ENCODE measurements at regions not wholly inside any gene's neighbourhood (a gene's known extent, or its start where the extent isn't known, plus 50 kb on each side); places are given as distances from the start of the nearest gene placed in this dataset.

DNA sequence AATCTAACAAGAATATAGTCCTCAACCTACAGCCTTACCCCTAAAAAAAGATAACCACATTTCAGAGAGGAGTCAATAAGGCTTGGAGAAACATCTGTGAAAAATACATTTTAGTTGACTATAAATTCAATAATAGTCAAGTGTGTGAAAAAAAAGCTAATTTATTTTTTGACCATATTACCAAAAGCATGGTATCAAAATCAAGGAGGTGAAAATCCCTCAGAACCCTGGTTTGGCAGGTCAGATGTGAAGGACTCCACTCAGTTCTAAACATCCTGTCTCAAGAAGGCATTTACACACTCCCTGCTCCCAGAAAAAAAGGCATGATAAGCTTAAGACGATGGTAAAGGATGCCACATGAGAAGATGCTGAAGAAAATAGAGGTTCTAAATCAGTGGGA lies 745.1 kb upstream of the TENM3 start:
- DNase-seq: no peak

DNA sequence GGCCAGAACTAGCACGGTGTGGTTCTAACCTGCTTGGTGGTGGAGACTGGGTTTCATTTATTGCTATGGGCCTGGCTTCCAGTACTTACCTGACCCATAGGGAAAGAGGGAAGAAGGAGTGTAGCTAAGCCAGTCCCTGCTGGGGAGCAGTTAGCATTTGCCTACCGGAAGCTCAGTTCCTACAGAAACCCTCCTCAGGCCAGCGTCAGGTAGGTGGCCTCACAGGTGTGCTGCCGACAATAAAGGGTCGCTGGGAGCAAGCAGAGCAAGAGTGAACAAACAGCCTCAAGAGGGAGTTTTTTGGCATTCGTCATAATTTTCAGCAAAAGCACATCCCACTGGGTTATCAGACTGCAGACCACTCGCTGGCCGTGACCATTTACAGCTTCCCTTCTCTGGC lies 740.6 kb upstream of the TENM3 start:
- no peak for DNase-seq

DNA sequence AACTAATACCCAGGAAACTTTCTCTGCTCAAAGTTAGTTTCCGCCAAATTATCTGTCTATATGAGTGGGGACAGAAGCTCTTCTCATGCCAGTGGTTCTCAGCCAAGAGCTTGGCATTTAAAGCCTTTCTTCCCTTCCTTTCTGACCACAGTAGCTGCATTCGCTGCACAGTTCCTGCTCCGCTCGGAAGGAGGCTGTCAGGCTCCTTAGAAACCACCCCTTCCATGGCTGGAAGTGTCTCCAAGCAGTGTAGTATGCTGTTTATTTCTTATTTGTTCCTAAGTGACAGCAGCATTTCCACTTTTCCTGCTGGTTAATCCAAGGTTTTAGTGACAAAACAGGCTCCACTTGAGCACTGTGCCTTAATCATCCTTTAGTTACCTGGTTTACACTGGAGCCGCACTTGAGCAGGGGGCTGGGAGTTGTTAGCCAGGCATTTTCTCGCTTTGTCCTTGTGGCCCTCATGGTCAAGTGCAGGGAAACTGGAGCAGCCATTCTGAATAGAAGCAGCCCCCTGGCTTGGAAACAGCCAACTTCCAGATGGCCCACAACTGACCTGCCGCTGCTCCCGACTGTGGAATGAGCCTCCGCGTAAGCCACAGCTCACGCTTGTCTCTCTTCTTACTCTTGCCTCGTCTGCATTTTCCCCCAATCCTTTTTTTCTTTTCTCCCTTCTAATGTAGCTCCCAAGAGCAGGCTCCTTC lies 739.4 kb upstream of the TENM3 start:
- no peak for DNase-seq

DNA sequence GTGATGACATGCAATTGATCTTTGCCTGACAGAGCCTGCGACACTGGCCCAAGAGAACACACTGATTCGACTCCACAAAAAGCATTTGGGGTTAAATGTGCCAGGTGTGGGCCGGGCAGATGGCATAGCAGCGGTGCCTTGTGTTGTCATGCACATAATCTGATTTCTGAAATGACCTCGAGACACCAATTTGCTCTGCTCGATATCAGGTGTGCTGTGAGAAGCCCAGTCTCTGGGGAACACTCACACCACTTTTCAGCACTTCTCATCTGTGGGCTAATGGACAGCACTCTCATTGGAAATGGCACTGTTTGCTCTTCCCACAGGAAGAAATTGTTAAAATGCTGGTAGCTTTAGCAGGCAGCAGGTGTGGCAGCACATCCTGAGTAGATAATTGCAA lies 738.3 kb upstream of the TENM3 start:
- DNase-seq: no peak

DNA sequence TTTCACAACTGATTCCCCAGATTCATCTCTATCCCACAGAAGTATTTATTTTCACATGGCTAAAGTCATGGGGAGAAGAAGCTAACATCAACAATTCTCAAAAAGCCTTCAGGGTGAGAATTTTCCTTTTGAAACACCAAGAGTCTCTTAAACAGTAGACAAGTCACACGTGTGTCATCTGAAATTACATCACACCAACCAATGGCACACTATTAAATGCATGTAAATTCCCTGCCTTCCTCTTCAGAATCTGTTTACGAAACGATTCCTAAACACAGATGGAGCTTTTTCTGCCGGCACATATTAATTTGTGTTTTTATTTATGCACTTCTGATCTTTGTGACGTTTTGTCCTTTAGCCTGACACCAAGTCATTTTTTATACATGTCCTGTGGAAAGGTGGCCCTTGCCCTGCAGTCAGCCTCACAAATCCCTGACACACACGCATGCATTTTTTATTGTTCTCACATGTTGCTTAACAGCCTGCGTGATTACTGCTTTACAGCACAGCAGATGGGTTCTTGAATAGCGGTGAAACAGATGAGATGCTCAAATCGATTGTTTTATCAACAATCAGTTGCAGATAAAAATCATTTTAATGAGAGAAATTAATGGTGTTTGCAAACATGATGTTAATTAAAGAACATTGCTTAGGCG lies 735.9 kb upstream of the TENM3 start:
- DNase-seq: no peak

DNA sequence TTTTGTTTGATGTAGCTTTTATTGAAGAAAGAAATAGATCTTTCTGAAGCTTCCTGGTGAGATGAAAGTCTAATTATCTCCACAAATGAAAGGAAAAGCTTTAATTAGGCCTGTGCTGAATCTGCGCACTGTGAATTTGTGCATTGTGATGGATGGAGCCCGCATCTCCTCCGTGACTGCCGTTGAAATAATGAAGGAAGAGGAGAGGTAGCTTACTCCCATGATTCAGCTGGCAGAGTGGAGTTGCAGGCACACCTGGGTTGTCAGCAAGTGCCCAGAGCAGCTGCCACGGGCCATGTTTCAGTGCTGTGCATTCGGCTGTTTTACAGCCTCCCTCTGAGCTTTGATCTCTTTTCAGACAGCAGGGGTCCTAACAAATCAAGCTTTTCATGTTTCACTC lies 735.3 kb upstream of the TENM3 start:
- no peak for DNase-seq

DNA sequence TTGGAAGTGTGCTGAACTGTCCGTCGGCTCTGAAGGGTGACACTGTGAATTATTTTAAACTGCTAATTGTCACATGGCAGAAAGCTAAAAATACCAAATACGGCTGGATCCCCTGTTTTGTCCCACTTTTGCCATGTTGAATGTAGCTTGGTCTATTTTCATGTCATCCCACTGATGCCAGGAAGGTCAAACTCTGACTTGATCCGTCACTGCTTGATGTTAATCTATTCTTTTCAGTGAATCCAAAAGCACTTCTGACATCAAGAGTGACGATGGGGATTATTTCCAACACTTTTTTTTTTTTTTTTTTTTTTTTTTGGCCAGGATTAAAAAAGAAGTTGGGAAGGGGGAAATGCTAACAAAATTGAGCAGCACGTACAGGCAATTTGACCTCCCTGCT lies 734.6 kb upstream of the TENM3 start:
- no peak for DNase-seq

DNA sequence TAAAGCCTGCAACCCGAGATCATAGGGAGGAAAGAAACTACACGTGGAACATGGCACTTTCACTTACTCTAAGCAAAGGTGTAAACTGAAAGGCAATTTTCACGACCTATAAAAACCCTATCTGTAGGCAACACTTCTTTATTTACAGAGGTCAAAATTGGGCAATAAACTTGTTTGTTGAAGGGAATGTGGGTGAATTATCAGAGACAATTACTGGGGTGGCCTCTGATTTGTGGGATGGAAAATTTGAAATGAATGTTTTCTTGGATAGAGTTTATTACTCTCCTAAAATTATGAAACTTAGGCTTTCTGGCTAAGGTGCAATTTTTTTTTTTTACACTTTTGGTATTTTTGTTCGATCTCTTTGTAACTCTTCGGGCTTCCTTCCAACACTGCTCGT lies 734.1 kb upstream of the TENM3 start:
- DNase-seq: no peak

DNA sequence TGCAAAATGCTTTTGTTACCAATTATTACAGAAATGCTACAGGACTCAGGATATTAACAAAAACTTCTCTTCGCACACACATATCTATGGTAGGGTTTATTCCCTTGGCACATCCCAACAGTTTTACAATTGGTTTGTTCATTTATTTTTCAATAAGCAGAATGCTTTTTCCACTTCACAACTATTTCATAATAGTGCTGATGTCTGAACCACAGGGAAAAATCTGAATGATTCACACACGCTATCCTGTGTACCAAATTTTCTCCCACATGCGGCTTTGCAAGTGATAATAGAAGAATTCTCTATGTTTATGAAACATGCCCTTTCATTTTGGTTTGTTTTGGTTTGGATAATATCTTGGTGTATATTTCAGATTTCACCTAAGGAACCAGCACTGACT lies 725.7 kb upstream of the TENM3 start:
- no peak for DNase-seq

DNA sequence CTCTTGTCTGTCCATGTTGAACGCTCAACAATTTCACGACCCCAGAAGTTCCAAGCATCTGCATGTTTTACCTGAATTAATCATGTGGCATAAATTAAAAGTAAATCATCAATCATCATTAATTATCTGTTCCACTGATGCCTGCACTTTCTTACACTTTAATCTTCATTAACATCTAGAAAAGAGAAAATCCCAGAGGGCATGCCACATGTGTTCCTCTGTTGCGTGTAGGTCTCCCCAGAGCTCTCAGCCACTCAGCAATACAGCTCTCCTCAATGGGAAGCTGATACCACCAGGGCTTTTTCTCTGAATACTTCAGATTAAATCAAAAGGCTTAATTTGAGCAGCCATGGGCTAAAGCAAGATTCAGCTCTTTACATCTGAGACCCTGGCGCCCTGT lies 722.4 kb upstream of the TENM3 start:
- no peak for DNase-seq

DNA sequence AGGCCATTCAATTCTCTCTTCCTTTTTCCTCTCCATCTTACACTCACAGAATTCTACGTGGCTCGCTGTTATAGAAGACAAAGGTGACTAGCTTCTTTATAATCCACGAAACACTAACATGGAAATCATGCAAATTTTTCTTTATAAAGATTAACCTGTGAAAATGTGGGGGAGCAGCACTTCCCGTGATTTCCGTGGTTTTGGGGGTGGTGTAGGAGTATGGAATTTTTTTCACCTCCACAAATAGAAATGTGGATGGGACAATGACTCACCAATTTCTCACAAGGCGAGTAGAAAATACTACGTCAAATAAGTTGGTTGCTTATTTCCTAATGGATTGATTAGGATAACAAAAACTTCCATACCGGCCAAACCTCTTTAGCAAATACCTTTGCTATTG lies 719.2 kb upstream of the TENM3 start:
- DNase-seq: no peak

DNA sequence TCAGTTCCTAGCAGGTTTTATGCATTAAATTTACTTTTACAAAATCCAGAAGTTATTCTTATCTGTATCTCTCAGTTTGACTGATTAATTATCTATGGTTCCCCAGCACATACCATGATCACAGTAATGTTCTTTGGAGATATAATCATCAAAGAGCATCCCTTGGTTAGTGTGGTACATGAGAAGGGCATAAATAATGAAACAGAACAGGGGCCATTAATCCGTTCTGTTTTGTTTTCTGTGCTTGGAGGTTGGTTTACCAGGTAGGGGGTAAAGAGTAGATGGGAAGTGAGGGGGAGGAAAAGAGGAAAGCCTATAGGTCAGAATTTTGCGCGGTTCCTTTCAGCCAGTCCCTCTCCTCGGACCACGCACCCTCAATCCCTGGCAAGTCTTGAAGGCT lies 718.7 kb upstream of the TENM3 start:
- DNase-seq: no peak

DNA sequence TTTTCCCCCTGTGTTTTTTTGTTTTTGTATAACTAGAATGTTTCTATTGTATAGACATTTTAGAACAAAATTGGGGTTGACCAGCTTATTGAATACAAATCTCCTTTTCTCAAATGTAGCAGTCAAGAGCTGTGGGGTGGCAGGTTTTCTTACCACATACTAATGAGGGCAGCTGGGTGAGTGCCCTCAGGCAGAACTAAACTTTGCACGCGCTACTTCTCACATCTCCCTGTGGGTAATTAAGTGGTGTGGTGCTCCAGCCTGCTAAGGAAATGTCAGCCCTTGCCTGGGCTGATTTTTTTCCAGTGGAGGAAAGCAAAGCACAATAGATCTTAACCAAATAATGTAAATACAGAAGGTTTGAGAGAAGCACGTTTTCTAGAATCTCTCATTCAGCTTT lies 717.6 kb upstream of the TENM3 start:
- DNase-seq: peak; percentile 36 to 51

DNA sequence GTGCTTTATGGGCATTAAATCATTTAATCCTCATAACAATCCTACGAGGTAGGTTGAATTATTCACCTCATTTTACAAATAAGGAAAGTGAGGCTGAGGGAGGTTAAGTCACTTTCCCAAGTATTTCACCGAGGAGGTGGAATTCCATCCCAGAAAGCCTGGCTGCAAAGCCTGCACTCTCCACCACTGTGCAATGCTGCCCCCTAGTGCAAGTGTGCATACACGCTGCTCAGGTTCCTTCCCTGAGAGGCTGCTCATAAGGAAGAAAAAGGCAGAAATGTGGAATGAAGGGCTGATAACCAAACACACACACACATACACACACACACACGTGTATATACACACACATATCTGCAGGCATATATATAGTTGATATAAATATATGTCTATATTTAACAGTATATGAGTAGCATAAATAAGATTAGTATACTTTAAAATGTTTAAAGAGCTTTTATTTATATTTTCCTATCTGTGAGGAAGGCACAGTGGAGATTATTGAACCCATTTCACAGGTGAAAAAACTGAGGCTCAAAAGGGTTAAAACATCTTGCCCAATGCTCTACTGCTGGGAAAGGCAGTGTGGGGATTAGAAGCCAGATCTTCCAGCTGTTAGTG lies 714.5 kb upstream of the TENM3 start:
- peak; percentile 6 to 82 for DNase-seq

DNA sequence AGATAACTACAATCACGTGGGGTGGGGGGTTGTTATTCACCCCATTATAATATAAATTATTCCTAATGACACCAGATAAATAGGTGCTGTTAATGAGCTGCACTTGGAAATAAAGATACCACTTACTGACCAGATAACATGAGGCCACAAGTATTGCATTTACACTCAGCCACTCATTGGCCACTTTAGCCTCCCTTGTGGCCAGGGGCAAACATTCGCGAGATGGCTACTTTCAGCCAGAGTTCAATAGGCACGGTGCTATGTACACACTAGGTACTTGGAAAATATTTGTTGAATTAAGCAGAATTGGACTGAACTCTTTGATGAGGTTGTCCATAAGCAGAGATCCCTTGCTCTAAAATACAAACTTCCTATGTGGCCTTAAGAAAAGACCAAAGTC lies 713.7 kb upstream of the TENM3 start:
- no peak for DNase-seq

DNA sequence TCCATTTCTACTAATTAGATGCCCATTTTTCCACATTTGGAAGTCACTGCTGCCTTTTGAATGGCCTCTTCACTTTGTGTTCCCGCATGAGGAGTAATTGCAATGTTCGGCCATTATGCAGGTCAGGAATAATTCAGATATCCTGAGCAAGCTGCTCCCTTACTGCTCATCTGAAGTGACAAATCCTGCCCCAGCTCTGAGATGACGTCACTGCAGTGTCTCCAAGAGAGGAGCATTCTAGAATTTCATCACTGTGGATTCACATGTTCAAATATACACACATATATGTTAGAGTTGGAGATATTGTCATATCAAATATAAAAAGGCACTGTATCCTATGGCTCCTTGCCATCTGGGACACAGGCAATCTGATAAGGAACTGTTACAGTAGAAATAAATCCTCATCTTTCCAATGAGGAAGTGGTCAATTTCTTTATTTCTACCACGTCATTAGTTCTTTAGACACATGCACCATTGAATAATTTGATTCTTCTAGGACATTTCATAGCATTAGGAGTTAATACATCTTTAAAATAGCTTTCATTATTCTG lies 706.9 kb upstream of the TENM3 start:
- no peak for DNase-seq

DNA sequence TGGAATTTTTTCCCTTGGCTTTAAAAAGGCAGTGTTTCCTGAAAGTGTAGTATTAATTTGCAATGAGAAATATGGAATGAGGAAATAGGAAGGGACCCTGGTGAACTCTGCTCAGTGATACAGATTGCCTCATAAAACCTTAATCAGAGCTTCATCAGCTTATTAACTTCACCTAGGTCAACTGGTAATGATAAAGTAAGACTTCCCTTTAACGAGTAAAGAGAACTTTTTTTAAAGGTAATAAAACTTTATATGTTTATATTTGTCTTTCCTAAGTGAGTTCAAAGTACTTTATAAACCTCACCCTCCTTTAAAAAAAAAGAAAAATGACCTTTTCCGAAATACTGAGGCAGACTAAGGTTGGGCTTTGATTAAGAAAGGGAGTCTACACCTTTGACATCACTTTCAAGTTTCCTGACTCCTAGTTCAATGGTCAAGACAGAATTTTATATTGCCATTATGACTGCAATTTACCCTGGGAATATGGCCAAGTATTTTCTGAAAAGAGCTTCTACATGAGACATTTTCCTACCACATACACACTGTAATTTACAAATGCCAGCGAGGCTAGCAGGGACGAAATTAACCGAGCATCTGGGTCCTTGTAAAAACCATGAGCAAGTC lies 706.3 kb upstream of the TENM3 start:
- no peak for DNase-seq

DNA sequence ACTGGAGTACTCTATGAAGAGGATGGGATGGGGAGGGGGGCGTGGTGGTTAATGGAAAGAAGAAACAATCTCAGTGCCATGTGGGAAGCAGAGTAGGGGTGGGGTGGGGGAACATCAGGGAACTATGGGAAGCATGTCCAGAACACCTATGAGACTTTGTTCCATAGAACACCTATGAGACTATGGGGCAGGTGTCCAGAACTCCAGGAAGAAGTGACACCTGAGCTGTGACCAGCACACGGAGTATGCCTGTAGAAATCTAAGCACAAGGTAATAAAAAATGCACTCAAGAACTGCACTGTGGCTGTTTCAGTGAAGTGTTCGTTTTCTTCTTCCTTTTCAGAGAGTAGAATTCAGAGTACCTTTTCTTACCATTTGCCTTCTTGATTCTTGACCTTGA lies 704.8 kb upstream of the TENM3 start:
- no peak for DNase-seq

DNA sequence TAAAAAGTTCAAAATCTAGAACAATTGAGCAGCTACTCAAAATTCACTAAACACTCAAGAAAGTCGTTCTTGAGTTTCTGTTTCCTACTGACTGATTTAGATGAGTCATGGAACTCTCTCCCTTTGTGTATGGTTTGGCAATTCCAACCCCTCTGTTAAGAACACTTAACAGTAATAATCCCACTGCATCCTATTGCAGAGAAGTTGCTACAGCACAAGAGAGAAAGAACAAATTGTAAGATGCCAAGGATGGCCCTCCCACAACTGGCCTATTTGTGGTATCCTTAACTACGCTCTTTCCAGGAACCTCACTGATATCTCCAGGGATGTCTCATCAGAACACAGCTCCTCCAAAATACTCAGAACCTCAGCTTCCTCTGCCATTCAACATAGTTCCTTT lies 701.8 kb upstream of the TENM3 start:
- DNase-seq: no peak

DNA sequence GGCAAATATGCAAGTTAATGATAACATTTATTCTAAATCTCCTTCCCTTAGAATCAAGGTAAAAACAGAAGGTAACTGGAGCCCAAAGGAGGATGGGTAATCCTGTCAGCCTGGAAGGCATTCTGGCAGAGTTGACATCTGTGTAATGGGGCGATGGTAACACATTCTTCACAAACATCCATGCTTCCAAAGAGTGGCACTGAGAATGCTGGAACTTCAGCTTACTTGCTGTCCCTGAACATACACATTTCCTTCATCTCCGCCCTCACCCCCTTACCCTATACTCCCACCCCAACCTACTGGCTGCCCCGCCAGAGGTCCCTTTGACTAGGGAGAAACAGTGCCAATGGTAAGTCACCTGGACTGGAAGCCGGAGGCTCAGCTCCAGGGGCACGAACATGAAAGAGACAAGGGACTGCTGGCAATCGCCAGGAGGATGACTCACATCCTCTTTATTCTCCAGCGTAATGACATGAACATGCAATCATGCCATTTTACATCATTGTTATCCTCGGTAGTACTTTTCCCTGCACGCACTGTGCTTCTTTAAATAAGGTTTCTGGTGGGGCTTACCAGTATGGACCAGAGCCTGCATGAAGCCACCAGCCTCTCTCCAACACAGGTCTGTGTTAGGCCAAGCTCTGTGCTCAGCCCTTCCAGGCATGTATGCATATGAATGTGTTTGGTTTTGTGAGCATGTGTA lies 694.2 kb upstream of the TENM3 start:
- no peak for DNase-seq

DNA sequence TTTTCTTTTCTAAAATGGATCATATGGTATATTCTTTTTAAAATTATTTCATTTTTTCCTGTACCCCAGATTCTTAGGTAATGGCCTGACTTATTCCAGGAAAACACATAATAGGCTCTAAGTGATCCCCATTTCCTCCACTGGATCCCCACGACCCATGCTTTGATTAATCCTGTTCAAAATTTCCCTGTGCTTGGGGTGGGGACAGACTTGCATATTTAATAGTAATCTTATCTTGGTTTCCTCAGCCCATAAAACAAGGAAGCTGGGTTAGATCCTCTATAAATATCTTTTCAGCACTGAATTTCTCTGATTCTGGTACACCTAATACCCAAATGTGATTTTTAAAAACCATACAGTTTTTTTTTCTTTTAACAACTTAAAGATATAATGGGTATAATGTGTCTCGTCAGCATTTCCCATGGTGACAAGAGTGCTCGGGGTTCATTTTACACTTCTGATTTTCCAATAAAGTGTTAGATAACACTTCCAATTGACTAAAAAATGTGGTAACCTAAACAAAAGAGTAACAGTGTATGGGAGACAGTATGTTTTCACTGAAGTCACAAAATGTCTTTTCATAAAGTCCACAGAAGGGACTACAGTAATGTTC lies 693.5 kb upstream of the TENM3 start:
- no peak for DNase-seq

DNA sequence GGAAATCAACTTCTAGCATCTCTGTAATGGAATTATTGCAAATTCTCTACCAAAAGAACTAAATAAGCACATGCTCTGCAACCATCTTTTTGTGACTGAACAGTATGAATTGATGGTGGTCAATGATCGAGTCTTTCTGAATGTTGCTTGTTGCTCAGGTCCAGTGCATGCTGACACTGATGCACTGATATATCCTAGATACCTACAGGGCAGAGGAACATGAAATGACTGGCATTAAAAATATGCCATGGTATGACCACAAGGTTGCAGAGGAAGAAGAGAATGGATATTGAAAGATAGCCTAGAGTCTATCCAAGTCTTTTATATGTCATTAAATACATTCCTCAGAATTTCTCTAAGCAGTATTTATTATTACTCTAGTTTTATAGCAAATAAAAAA lies 692.8 kb upstream of the TENM3 start:
- DNase-seq: no peak

DNA sequence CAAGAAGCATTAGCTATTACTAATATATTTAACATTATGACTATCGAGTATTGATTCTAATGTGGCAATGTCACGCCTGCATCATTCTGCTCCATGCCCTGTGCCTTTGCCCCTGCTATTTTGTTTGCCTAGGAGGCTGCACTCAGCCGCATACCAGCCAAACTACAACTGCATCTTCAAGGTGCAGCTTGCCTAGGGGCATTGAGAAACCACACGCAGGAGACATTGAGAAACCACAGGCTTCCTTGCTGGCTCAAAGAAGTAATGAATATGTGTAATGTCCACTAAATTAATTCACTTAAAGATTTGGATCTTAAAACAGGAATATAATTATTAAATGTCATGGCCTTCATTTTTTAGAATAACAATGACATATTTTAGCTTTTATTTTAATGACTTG lies 683.6 kb upstream of the TENM3 start:
- no peak for DNase-seq

Data from NCI-H526 (cell line).